GM23338 (cell line): ENCODE measurements at regions not wholly inside any gene's neighbourhood (a gene's known extent, or its start where the extent isn't known, plus 50 kb on each side); places are given as distances from the start of the nearest gene placed in this dataset.

ENCODE experiments used
- ATAC-seq: fragments of 200-7000 bp; cut with Tn5 transposase; 3 replicates; pipeline ENCODE4 v1.9.1; 2020
- DNase-seq: peaks from one replicate; pipeline ENCODE4 v3.0.0-alpha.2; 2015; ENCODE audit warnings: low spot score
- H2AFZ ChIP-seq: fragments of 200-600 bp; sonication (generic); 2 replicates; pipeline ENCODE4 v1.8.0; 2016; ENCODE audit warnings: antibody characterized with exemption, mild to moderate bottlenecking, moderate library complexity
- H3F3A ChIP-seq: fragments of 200-600 bp; sonication (generic); replicated peaks from 2 replicates; pipeline ENCODE4 v1.8.0; 2017; ENCODE audit warnings: antibody characterized with exemption, mixed run types, low read depth
- H3K27ac ChIP-seq: fragments of 200-600 bp; sonication (generic); 2 replicates; pipeline ENCODE4 v1.6.1; 2016; ENCODE audit warnings: low read depth
- H3K27me3 ChIP-seq: fragments of 200-600 bp; sonication (generic); 2 replicates; pipeline ENCODE4 v1.8.0; 2016; ENCODE audit warnings: mild to moderate bottlenecking, mixed run types, moderate library complexity; ENCODE audit not compliant: insufficient read depth
- H3K36me3 ChIP-seq: fragments of 200-600 bp; sonication (generic); 2 replicates; pipeline ENCODE4 v1.8.0; 2016; ENCODE audit warnings: mild to moderate bottlenecking; ENCODE audit not compliant: insufficient read depth
- H3K4me1 ChIP-seq: fragments of 200-600 bp; sonication (generic); 2 replicates; pipeline ENCODE4 v1.8.0; 2016; ENCODE audit warnings: mild to moderate bottlenecking, moderate library complexity; ENCODE audit not compliant: insufficient read depth
- H3K4me2 ChIP-seq: fragments of 200-600 bp; sonication (generic); 2 replicates; pipeline ENCODE4 v1.7.1; 2017; ENCODE audit warnings: mixed run types
- H3K4me3 ChIP-seq: fragments of 200-600 bp; sonication (generic); 2 replicates; pipeline ENCODE4 v1.6.1; 2016; ENCODE audit warnings: mixed run types
- H3K79me2 ChIP-seq: fragments of 200-600 bp; sonication (generic); replicated peaks from 2 replicates; pipeline ENCODE4 v1.8.0; 2017; ENCODE audit warnings: mild to moderate bottlenecking; ENCODE audit not compliant: insufficient read depth
- H3K9me2 ChIP-seq: fragments of 200-600 bp; sonication (generic); 2 replicates; pipeline ENCODE4 v1.8.0; 2017; ENCODE audit not compliant: insufficient read depth
- H4K20me1 ChIP-seq: fragments of 200-600 bp; sonication (generic); replicated peaks from 2 replicates; pipeline ENCODE4 v1.8.0; 2017; ENCODE audit warnings: mild to moderate bottlenecking; ENCODE audit not compliant: insufficient read depth
- H3K27ac Mint-ChIP-seq: 2 replicates; pipeline ENCODE4 v1.8.0; 2020; ENCODE audit warnings: inconsistent platforms, mild to moderate bottlenecking, moderate library complexity, mixed read lengths
- H3K27me3 Mint-ChIP-seq: 3 replicates; pipeline ENCODE4 v1.8.0; 2022; ENCODE audit warnings: low read depth, mild to moderate bottlenecking, moderate library complexity, mixed read lengths, inconsistent platforms; ENCODE audit not compliant: insufficient read depth, poor library complexity
- H3K36me3 Mint-ChIP-seq: 3 replicates; pipeline ENCODE4 v1.8.0; 2021; ENCODE audit warnings: low read depth, mild to moderate bottlenecking, inconsistent platforms, moderate library complexity, mixed read lengths
- H3K4me1 Mint-ChIP-seq: 3 replicates; pipeline ENCODE4 v1.8.0; 2020; ENCODE audit warnings: mild to moderate bottlenecking, inconsistent platforms, mixed read lengths
- H3K4me3 Mint-ChIP-seq: 3 replicates; pipeline ENCODE4 v1.8.0; 2021; ENCODE audit warnings: moderate library complexity, mild to moderate bottlenecking, inconsistent platforms, mixed read lengths
- H3K9me3 Mint-ChIP-seq: 3 replicates; pipeline ENCODE4 v1.8.0; 2020; ENCODE audit warnings: moderate library complexity, mild to moderate bottlenecking, inconsistent platforms, mixed read lengths
- EZH2 ChIP-seq: fragments of 200-600 bp; sonication (generic); IDR thresholded peaks from one replicate; pipeline ENCODE4 v1.8.0; 2017; ENCODE audit warnings: antibody characterized with exemption, mild to moderate bottlenecking, low read depth; ENCODE audit not compliant: unreplicated experiment
- EZH2phosphoT487 ChIP-seq: fragments of 200-600 bp; sonication (generic); IDR thresholded peaks from one replicate; pipeline ENCODE4 v1.8.1; 2018; ENCODE audit warnings: antibody characterized with exemption; ENCODE audit not compliant: unreplicated experiment
- NANOG ChIP-seq: IDR thresholded peaks from 2 replicates; pipeline ENCODE4 v1.6.1; 2016; ENCODE audit warnings: antibody characterized with exemption, borderline replicate concordance
- ZNF114 ChIP-seq: fragments of 250-450 bp; sonication (Bioruptor Pico); IDR thresholded peaks from 2 replicates; pipeline ENCODE4 v1.5.0; 2020; ENCODE audit warnings: mild to moderate bottlenecking, moderate library complexity
- ZNF331 ChIP-seq: fragments of 250-450 bp; sonication (Bioruptor Pico); IDR thresholded peaks from 2 replicates; pipeline ENCODE4 v1.5.0; 2020; ENCODE audit warnings: low read depth, mild to moderate bottlenecking, moderate library complexity
- ZNF462 ChIP-seq: fragments of 250-450 bp; sonication (Bioruptor Pico); IDR thresholded peaks from 2 replicates; pipeline ENCODE4 v1.5.0; 2020; ENCODE audit warnings: mild to moderate bottlenecking, moderate library complexity

- Mint-ChIP-seq H3K4me3 (peak overlapping the region; percentile 32; the same call in 2 of the 3 replicates), H3K27me3 (no peaks in the 10 kb centered on the region), H3K9me3 (no peaks in the 10 kb centered on the region), H3K4me1 (peaks cover 39% of the 10 kb centered on the region), H3K36me3 (no peaks in the 10 kb centered on the region), H3K27ac (no peak overlapping the region)
- H3F3A ChIP-seq = no peaks in the 10 kb centered on the region
- H3K27ac ChIP-seq = no peak overlapping the region
- H3K4me2 ChIP-seq = peak overlapping the region; percentile 53
- peak; percentile 77 for ATAC-seq
- H4K20me1 ChIP-seq = no peaks in the 10 kb centered on the region
- H3K9me2 ChIP-seq = no peaks in the 10 kb centered on the region
- no peaks in the 10 kb centered on the region for H3K36me3 ChIP-seq
- H3K79me2 ChIP-seq = no peaks in the 10 kb centered on the region
- H2AFZ ChIP-seq = no peak overlapping the region
- H3K4me3 ChIP-seq = peak overlapping the region; percentile 2; the same call in 1 of the 2 replicates
- H3K4me1 ChIP-seq = peaks cover 29% of the 10 kb centered on the region
- H3K27me3 ChIP-seq = no peaks in the 10 kb centered on the region
- no peak for TF ChIP-seq ZNF331
- TF ChIP-seq ZNF114 (CRISPR knock-in tag) = no peak
- TF ChIP-seq ZNF462 (CRISPR knock-in tag) = no peak
- no peak for TF ChIP-seq EZH2phosphoT487
- peak; percentile 36; the same call in 1 of the 2 replicates for TF ChIP-seq NANOG
- peak; percentile 30 for DNase-seq
Observed at GRCh38 chr4:174041555-174042105, 241.8 kb downstream of the FBXO8 start.

GRCh38 chr4:174040287-174040686 lies 243.2 kb downstream of the FBXO8 start:
- ATAC-seq (no peak), DNase-seq (no peak)
- Mint-ChIP-seq H3K27me3 (no peaks in the 10 kb centered on the region), H3K9me3 (no peaks in the 10 kb centered on the region), H3K27ac (peak overlapping the region; percentile 1; the same call in 1 of the 2 replicates), H3K4me3 (no peak overlapping the region), H3K4me1 (peaks cover 39% of the 10 kb centered on the region), H3K36me3 (no peaks in the 10 kb centered on the region)
- TF ChIP-seq EZH2 (no peak), NANOG (no peak)
- no peaks in the 10 kb centered on the region for H3F3A ChIP-seq
- H2AFZ ChIP-seq = no peak overlapping the region
- H3K36me3 ChIP-seq = no peaks in the 10 kb centered on the region
- peaks cover 29% of the 10 kb centered on the region for H3K4me1 ChIP-seq
- H3K4me2 ChIP-seq = peak overlapping the region; percentile 53
- no peak overlapping the region for H3K27ac ChIP-seq
- no peaks in the 10 kb centered on the region for H3K79me2 ChIP-seq
- no peaks in the 10 kb centered on the region for H4K20me1 ChIP-seq
- no peaks in the 10 kb centered on the region for H3K9me2 ChIP-seq
- H3K4me3 ChIP-seq = no peak overlapping the region; the same call in 1 of the 2 replicates
- H3K27me3 ChIP-seq = no peaks in the 10 kb centered on the region
